ENCODE measurements at regions not wholly inside any gene's neighbourhood (a gene's known extent, or its start where the extent isn't known, plus 50 kb on each side); places are given as distances from the start of the nearest gene placed in this dataset.

DNA sequence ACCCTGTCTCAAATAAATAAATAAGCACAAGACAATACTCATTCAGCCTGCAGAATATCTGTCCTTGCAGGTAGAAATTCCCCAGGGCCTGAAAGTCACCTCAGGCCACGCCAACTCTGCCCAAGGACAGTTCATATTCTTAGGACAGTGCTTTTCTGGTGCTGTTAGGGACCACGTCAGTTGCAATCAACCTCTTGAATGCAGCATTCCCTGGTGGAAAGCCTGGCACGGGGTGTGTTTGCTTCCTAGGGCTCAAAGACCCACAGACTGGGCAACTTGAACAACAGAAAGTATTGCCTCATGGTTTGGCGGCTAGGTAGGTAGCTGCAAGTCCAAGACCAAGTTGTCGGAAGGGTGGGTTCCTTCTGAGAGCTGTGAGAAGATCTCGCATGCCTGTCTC, 160.3 kb downstream of the KCTD15 start:
- TF ChIP-seq POLR2AphosphoS5 (IDR thresholded peaks at IDR 0.05; ENCODE audit: low read depth, low read length) (no peak), SIN3A (IDR thresholded peaks at IDR 0.05; ENCODE audit: borderline replicate concordance, insufficient read depth, low read length) (no peak), TAF1 (IDR thresholded peaks at IDR 0.05; ENCODE audit: borderline replicate concordance, insufficient read depth, low read length) (no peak), FOXP2 (optimal IDR thresholded peaks at IDR 0.05; ENCODE audit: borderline replicate concordance, extremely low read depth, extremely low read length, insufficient read depth) (no peak)
- TF ChIP-seq, protein P1, sequence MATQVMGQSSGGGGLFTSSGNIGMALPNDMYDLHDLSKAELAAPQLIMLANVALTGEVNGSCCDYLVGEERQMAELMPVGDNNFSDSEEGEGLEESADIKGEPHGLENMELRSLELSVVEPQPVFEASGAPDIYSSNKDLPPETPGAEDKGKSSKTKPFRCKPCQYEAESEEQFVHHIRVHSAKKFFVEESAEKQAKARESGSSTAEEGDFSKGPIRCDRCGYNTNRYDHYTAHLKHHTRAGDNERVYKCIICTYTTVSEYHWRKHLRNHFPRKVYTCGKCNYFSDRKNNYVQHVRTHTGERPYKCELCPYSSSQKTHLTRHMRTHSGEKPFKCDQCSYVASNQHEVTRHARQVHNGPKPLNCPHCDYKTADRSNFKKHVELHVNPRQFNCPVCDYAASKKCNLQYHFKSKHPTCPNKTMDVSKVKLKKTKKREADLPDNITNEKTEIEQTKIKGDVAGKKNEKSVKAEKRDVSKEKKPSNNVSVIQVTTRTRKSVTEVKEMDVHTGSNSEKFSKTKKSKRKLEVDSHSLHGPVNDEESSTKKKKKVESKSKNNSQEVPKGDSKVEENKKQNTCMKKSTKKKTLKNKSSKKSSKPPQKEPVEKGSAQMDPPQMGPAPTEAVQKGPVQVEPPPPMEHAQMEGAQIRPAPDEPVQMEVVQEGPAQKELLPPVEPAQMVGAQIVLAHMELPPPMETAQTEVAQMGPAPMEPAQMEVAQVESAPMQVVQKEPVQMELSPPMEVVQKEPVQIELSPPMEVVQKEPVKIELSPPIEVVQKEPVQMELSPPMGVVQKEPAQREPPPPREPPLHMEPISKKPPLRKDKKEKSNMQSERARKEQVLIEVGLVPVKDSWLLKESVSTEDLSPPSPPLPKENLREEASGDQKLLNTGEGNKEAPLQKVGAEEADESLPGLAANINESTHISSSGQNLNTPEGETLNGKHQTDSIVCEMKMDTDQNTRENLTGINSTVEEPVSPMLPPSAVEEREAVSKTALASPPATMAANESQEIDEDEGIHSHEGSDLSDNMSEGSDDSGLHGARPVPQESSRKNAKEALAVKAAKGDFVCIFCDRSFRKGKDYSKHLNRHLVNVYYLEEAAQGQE (IDR thresholded peaks at IDR 0.05; ENCODE audit: insufficient read depth in 1 of 2, low read depth in 2 of 2, low read length in 2 of 2), result no peak

DNA sequence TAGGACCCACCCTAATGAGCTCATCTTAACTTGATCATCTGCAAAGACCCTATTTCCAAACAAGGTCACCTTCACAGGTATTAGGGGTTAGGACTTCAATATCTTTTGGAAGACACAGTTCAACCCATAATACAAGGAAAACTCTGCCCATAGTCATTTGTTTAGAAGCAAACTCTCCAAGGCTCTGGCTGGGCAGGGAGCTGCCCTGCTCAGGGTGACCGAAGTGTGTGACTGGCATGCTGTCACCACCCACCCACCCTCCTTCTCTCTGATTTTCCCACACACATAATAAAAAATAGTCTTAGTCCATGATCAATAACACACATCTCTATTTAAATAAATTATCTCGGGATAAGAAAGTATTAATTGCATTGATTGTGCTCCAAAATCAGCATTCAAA, 161.1 kb downstream of the KCTD15 start:
- no peak for TF ChIP-seq TAF1 (IDR thresholded peaks at IDR 0.05; ENCODE audit: borderline replicate concordance, insufficient read depth, low read length)
- no peak for TF ChIP-seq POLR2AphosphoS5 (IDR thresholded peaks at IDR 0.05; ENCODE audit: low read depth, low read length)
- TF ChIP-seq FOXP2 (optimal IDR thresholded peaks at IDR 0.05; ENCODE audit: borderline replicate concordance, extremely low read depth, extremely low read length, insufficient read depth), result no peak

GRCh38 chr19:33960566-33960965, 163.9 kb downstream of the KCTD15 start:
- TF ChIP-seq POLR2AphosphoS5 (IDR thresholded peaks at IDR 0.05; ENCODE audit: low read depth, low read length) (no peak), FOXP2 (optimal IDR thresholded peaks at IDR 0.05; ENCODE audit: borderline replicate concordance, extremely low read depth, extremely low read length, insufficient read depth) (no peak), SIN3A (IDR thresholded peaks at IDR 0.05; ENCODE audit: borderline replicate concordance, insufficient read depth, low read length) (no peak), TAF1 (IDR thresholded peaks at IDR 0.05; ENCODE audit: borderline replicate concordance, insufficient read depth, low read length) (no peak)
- TF ChIP-seq, protein P1 (IDR thresholded peaks at IDR 0.05; ENCODE audit: insufficient read depth in 1 of 2, low read depth in 2 of 2, low read length in 2 of 2), result no peak

- TF ChIP-seq POLR2AphosphoS5 (IDR thresholded peaks at IDR 0.05; ENCODE audit: low read depth, low read length), result no peak
- TF ChIP-seq TAF1 (IDR thresholded peaks at IDR 0.05; ENCODE audit: borderline replicate concordance, insufficient read depth, low read length), result no peak
- no peak for TF ChIP-seq SIN3A (IDR thresholded peaks at IDR 0.05; ENCODE audit: borderline replicate concordance, insufficient read depth, low read length)
- TF ChIP-seq, protein P1 (IDR thresholded peaks at IDR 0.05; ENCODE audit: insufficient read depth in 1 of 2, low read depth in 2 of 2, low read length in 2 of 2), result no peak
- no peak for TF ChIP-seq FOXP2 (optimal IDR thresholded peaks at IDR 0.05; ENCODE audit: borderline replicate concordance, extremely low read depth, extremely low read length, insufficient read depth)
Measured at GRCh38 chr19:33962161-33962560, 165.5 kb downstream of the KCTD15 start.

GRCh38 chr19:33963514-33963913, 166.8 kb downstream of the KCTD15 start:
- TF ChIP-seq FOXP2 (optimal IDR thresholded peaks at IDR 0.05; ENCODE audit: borderline replicate concordance, extremely low read depth, extremely low read length, insufficient read depth) (no peak), SIN3A (IDR thresholded peaks at IDR 0.05; ENCODE audit: borderline replicate concordance, insufficient read depth, low read length) (no peak)

- TF ChIP-seq POLR2AphosphoS5 (IDR thresholded peaks at IDR 0.05; ENCODE audit: low read depth, low read length), result no peak
- no peak for TF ChIP-seq SIN3A (IDR thresholded peaks at IDR 0.05; ENCODE audit: borderline replicate concordance, insufficient read depth, low read length)
Measured at GRCh38 chr19:33971073-33971472, 174.4 kb downstream of the KCTD15 start.
